GM21737 (cell line): ENCODE measurements at regions not wholly inside any gene's neighbourhood (a gene's known extent, or its start where the extent isn't known, plus 50 kb on each side); places are given as distances from the start of the nearest gene placed in this dataset.
"Not testable (repeated sequence)": the region's sequence is repeated elsewhere in the genome, so short reads cannot be mapped to it uniquely, and the experiment has no call there.

Experiments used
- ATAC-seq: cut with Tn5 transposase; IDR thresholded peaks from one replicate; pipeline ENCODE4 v1.9.1; 2021; ENCODE audit warnings: mild to moderate bottlenecking, moderate library complexity; ENCODE audit not compliant: unreplicated experiment

- no peak for ATAC-seq
Observed at GRCh38 chr3:159748425-159748824, 240.2 kb upstream of the IL12A start.

- no peak for ATAC-seq
Observed at GRCh38 chr3:159749406-159749805, 239.2 kb upstream of the IL12A start.

- ATAC-seq = no peak
Observed at GRCh38 chr3:159751146-159751545, 237.5 kb upstream of the IL12A start.

- no peak for ATAC-seq
Observed at GRCh38 chr3:159751752-159752151, 236.9 kb upstream of the IL12A start.

GRCh38 chr3:159756279-159757207 lies 232.1 kb upstream of the IL12A start:
- ATAC-seq = not testable (repeated sequence)

- ATAC-seq = no peak
Observed at GRCh38 chr3:159757341-159758060, 231.1 kb upstream of the IL12A start.

GRCh38 chr3:159760046-159760445 lies 228.6 kb upstream of the IL12A start:
- ATAC-seq = no peak

GRCh38 chr3:159761369-159761768 lies 227.3 kb upstream of the IL12A start:
- no peak for ATAC-seq

- ATAC-seq = no peak
Observed at GRCh38 chr3:159761848-159762635, 226.6 kb upstream of the IL12A start.

GRCh38 chr3:159763011-159763601 lies 225.5 kb upstream of the IL12A start:
- ATAC-seq = peak; percentile 30

GRCh38 chr3:159763602-159764489 lies 224.8 kb upstream of the IL12A start:
- ATAC-seq = peak; percentile 65

GRCh38 chr3:159764490-159765029 lies 224.1 kb upstream of the IL12A start:
- no peak for ATAC-seq

- ATAC-seq = no peak
Observed at GRCh38 chr3:159765030-159765859, 223.4 kb upstream of the IL12A start.

GRCh38 chr3:159765860-159766294 lies 222.8 kb upstream of the IL12A start:
- ATAC-seq = no peak

GRCh38 chr3:159766563-159767185 lies 222.0 kb upstream of the IL12A start:
- no peak for ATAC-seq

- no peak for ATAC-seq
Observed at GRCh38 chr3:159770998-159771397, 217.6 kb upstream of the IL12A start.

GRCh38 chr3:159771865-159772611 lies 216.6 kb upstream of the IL12A start:
- no peak for ATAC-seq
